HG02588 (cell line): ENCODE measurements at regions not wholly inside any gene's neighbourhood (a gene's known extent, or its start where the extent isn't known, plus 50 kb on each side); places are given as distances from the start of the nearest gene placed in this dataset.

Source experiments
- ATAC-seq: cut with Tn5 transposase; IDR thresholded peaks from one replicate; pipeline ENCODE4 v1.9.1; 2021; ENCODE audit warnings: mild to moderate bottlenecking, moderate library complexity; ENCODE audit not compliant: unreplicated experiment

DNA sequence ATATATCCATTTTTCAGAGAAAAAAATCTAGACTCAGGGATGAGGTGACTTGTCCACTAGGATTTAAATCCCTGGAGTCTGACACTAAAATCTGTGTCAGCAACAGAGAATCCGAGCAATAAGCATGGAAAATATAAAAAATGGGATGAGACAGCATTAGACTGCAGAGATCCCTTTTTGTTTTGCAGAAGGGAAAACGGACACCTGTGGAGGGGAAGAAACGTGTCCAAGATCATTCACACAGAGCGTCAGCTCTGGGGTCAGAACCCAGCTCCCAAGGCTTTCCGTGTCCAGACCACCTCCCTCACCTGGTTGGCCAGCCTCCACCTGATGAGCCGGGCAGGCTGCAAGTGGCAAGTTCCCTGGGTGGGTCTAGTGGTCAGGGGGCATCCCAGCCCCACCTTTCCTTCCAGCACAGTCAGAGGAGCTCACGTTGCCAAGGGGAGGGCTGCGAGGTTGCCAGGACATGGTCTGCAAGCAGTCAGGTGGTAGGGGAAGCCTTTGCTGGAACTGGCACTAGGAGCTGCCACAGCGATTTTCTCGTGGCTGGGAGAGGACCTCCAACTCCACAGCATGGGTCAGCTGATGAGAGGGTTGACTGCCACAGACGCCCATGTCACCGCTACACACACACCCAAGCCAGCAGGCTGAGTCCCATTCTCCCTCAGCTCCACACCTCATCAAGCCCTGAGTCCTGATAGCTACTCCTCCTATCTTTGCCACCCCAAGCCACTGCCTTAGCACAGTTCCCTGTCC is 65.9 kb upstream of the CPLX2 start:
- ATAC-seq = no peak

DNA sequence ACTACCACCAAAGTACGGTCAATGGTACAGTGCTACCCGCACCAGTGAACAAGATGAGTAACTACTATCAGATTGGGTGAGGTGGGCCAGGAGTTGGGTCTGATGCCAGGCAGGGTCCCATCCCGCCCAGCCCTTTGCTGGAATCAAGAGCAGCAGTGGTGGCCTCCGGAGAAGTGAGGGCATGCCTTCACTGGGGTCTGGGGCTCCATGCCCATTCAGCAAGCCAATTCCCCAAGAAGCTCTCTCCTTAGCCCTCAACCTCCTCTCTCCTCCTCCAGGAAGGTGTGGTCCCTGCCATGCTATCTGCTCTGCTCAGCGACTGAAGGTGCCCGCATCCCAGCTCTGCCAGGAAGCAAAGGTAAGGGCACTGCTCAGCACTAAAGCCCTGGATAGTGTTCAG is 62.7 kb upstream of the CPLX2 start:
- ATAC-seq = no peak

DNA sequence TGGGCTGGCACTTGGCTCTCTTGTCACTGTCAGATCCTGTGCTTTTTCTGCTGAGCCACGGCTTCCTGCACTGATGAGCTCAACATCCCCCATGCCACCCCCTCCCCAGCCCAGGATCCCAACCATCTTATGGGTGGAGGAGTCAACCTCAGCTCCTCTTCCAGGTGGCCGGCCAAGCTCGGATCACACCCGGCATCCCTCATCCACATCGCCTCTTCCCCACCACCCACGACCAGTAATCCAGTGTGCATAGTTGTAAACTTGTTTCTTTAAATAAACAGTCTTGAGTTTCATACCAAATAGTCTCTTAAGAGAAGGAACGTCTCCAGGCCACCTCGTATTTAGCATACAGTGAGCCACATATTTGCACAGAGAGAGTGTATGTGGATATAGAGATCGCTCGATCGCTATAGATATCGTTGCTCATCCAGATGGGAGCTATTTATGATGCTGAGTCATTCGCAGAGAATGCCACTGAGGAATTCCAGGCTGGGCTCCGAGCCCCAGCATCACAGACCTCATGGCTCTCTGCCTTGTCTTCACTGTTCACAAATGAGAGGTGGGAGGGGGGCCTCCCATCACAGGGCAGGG is 61.8 kb upstream of the CPLX2 start:
- no peak for ATAC-seq

DNA sequence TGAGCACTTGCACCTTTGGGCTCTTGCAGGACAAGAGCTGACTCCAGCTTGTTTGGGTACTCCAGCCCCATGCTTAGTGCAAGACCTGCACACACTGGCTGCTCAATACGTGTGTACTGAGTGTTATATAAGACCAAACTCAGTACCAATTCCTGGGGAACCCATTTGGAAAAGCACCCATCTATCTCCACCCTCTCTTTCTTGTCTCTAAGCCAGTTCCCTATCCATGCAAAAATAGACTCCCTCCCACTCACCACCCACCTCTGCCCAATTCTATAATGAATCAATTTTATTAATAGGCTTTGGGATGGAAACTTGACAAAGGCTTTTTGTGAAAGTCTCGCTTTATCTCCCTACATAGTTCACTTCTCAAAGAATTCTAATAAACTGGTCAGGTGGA is 60.9 kb upstream of the CPLX2 start:
- ATAC-seq = no peak

DNA sequence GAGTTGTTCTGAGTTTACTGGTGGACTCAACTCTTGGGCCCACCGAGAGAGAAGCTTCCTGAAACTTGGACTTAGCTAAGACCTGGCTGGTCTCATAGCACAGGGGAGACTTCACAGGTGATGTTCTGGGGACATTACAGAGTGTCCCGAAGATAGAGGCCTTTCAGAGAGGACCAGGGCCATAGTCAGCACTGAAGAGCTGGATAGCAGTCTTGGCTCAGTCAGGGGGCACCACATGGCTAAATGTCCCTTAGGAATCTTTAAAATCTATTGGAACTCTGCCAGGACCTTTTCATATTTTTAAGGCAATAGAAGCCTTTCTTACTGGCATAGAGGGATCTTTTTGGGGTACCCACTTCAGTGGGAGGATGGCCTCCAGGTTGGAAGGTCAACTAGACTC is 59.8 kb upstream of the CPLX2 start:
- ATAC-seq = no peak

DNA sequence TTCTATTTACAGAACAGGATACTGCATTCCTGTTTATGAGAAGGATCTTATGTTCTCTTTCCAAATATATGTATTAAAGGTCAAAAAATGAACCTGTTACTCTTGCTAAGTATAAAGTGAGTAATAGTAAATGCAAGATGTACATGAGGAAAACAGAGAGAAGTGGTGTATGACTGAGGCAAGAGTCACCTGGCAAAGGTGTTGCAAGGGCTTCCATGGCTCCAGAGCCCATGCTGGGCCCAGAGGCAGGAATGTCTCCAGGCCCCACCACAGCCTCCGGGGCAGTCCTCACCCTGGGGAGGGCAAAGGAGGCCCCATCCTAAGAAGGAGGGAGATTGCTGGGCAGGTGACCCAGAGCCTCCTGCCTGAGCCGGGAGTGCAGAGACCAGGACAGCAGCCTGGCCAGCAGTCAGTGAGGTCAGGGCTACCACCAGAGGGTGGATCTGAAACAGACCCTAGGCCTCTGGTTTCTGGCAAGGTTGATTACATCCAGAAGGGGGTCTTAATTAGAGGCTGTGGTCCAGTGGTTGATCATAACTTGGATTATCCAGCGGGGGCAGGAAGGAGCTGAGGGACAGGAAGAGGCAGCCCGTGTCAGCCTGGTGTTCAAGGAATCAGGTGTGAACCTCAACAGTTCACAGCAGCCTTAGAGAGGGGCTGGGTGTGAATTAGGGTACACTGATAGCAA is 57.3 kb upstream of the CPLX2 start:
- no peak for ATAC-seq

DNA sequence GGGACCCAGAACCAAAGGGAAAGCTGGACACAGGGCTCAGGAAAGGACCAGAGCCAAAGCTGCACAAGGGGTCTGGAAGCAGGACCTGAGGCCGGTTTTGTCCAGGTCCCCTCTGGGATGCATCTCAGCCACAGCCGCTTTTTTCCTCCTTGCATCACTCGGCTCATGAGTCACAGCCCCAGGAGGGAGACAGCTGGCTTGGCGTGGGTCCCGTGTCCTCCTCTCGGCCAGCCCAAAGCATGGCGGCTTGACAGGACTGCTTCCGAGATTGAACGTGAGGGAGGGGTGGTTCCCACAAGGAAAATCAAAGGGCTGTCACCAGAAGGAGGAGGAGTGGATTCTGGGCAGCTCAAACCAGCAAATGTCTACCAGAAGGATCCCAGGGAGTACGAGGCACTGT is 56.7 kb upstream of the CPLX2 start:
- ATAC-seq = no peak

DNA sequence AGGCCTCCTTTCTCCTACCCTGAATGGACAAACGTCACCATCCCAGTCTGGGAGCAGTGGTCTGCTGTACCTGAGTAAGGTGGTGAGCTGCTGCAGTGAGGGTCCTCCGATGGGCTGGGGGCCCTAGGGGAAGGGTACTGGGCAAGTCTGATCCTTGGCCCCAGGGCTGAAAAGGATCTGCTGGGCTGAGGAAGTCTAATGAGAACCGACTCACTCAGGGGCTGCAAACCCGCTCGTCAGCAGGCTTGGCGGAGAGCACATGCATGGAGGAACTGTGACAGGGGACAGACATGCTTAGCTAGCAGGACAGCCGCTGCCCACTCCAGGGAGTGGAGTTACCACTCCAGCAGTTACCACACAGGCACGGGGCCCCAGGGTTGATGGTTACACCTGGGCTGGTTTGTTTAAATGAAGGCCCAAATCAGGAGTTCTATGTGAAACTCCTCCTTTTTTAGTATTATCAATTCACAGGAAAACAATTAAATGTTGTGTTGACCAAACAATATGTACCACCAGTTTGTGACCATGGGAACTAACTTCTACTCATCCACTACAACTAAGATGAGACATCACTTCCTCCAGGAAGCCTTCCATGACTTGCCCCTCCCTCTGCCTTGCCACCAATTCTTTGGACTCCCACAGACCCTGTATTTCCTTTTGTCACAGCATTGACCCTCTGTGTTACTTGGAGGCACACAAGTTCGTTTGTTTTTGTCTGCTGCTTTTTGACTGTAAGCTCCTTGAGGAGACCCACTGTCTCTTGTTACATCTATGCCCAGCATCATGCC is 56.1 kb upstream of the CPLX2 start:
- ATAC-seq = no peak

DNA sequence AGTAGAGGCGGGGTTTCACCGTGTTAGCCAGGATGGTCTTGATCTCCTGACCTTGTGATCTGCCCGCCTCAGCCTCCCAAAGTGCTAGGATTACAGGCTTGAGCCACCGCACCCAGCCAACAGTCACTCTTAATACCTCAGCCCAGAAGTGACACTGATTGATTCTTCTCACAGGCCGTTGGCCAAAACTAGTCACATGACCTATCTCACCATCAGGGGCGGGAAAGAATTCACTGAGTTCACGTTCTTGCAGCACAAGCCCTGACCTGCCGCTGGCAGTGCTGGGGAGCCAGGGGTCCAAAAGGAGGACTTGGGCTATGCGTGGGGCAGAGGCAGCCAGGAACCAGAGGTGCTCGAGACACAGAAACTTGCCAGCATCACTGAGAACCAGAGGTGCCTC is 55.0 kb upstream of the CPLX2 start:
- ATAC-seq = no peak

DNA sequence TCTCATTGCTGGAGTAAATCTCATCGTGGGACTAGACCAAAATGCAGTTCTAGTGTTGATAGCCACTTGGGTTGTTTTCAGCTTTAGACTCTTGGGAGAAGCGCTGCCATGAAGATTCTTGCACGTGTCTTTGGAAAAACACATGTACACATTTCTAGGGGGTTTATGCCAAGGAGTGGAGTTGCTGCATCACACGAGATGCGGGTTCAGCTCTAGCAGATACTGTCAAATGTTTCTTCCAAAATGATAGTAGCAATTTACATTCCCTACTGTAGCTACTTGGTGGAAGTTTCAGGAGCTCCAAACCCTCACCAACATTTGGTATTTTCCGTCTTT is 52.3 kb upstream of the CPLX2 start:
- no peak for ATAC-seq

DNA sequence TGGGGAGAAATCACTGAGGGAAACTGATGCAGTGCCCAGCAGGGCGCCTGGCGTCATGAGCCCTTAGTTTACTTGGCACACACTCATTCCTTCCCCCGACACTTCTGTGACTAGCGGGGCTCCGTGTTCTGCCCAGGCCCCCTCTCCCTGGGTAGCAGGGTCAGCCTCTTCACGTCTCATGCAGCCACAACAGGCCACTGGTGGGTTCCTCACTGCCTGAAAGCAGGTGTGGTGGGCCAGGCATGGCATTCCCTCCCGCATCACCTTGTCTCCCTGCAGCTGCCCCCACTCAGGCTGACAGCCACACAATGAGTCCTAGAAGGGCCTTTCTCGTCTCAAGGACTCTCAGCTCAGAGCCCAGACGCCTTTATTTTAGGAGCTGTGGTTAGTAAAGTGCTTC is 51.1 kb upstream of the CPLX2 start:
- no peak for ATAC-seq
